Loucy (cell line): ENCODE measurements at regions not wholly inside any gene's neighbourhood (a gene's known extent, or its start where the extent isn't known, plus 50 kb on each side); places are given as distances from the start of the nearest gene placed in this dataset.
"Not testable (repeated sequence)": the region's sequence is repeated elsewhere in the genome, so short reads cannot be mapped to it uniquely, and the experiment has no call there.

ENCODE experiments used
- H2AFZ ChIP-seq: fragments of 200-600 bp; sonication (generic); 2 replicates; pipeline ENCODE4 v1.6.0; 2016; ENCODE audit warnings: antibody characterized with exemption, mild to moderate bottlenecking, low read length, moderate library complexity
- H3F3A ChIP-seq: fragments of 200-600 bp; 2 replicates; pipeline ENCODE4 v1.6.0; 2016; ENCODE audit warnings: antibody characterized with exemption, low read depth, mild to moderate bottlenecking
- H3K27me3 ChIP-seq: fragments of 200-600 bp; sonication (generic); 2 replicates; pipeline ENCODE4 v1.6.1; 2014; ENCODE audit warnings: low read length, mild to moderate bottlenecking; ENCODE audit not compliant: insufficient read depth, poor library complexity, severe bottlenecking
- H3K36me3 ChIP-seq: fragments of 200-600 bp; sonication (generic); 2 replicates; pipeline ENCODE4 v1.6.1; 2016; ENCODE audit warnings: low read length; ENCODE audit not compliant: insufficient read depth
- H3K4me1 ChIP-seq: fragments of 200-600 bp; sonication (generic); 2 replicates; pipeline ENCODE4 v1.5.1; 2014; ENCODE audit warnings: low read length, mild to moderate bottlenecking; ENCODE audit not compliant: insufficient read depth, poor library complexity, severe bottlenecking
- H3K4me2 ChIP-seq: fragments of 200-600 bp; sonication (generic); 2 replicates; pipeline ENCODE4 v1.6.0; 2014; ENCODE audit warnings: antibody characterized with exemption, low read length, low read depth, mild to moderate bottlenecking; ENCODE audit not compliant: poor library complexity, severe bottlenecking
- H3K4me3 ChIP-seq: fragments of 200-600 bp; sonication (generic); 2 replicates; pipeline ENCODE4 v1.5.1; 2014; ENCODE audit warnings: low read length, mild to moderate bottlenecking, mixed read lengths; ENCODE audit not compliant: poor library complexity, severe bottlenecking
- H3K79me2 ChIP-seq: fragments of 200-600 bp; sonication (generic); 2 replicates; pipeline ENCODE4 v1.6.1; 2014; ENCODE audit warnings: low read length; ENCODE audit not compliant: insufficient read depth
- H3K9ac ChIP-seq: fragments of 200-600 bp; sonication (generic); 2 replicates; pipeline ENCODE4 v1.6.0; 2014; ENCODE audit warnings: mild to moderate bottlenecking, low read depth, low read length, moderate library complexity; ENCODE audit not compliant: poor library complexity, severe bottlenecking
- H3K9me2 ChIP-seq: fragments of 200-600 bp; sonication (generic); replicated peaks from 2 replicates; pipeline ENCODE4 v1.6.1; 2016; ENCODE audit warnings: low read depth, low read length, mixed read lengths
- H3K9me3 ChIP-seq: fragments of 200-600 bp; sonication (generic); 2 replicates; pipeline ENCODE4 v1.6.1; 2014; ENCODE audit warnings: mild to moderate bottlenecking, antibody characterized with exemption, low read length, low read depth; ENCODE audit not compliant: insufficient read depth
- H4K20me1 ChIP-seq: fragments of 200-600 bp; sonication (generic); 2 replicates; pipeline ENCODE4 v1.6.0; 2014; ENCODE audit warnings: antibody characterized with exemption, low read length, mild to moderate bottlenecking; ENCODE audit not compliant: insufficient read depth, poor library complexity, severe bottlenecking
- EZH2phosphoT487 ChIP-seq: fragments of 200-600 bp; IDR thresholded peaks from 2 replicates; pipeline ENCODE4 v1.6.1; 2018; ENCODE audit warnings: antibody characterized with exemption, mild to moderate bottlenecking, moderate library complexity, borderline replicate concordance
- TF ChIP-seq, protein P1 (sequence below): fragments of 200-600 bp; sonication (generic); conservative IDR thresholded peaks from 2 replicates; pipeline ENCODE4 v1.5.1; 2014; ENCODE audit warnings: mild to moderate bottlenecking, antibody characterized with exemption, low read length

- H3K9me3 ChIP-seq, H3F3A ChIP-seq, H3K4me1 ChIP-seq, H3K4me2 ChIP-seq, H2AFZ ChIP-seq, H3K4me3 ChIP-seq, H3K27me3 ChIP-seq, H3K9ac ChIP-seq, H3K9me2 ChIP-seq, H4K20me1 ChIP-seq, H3K36me3 ChIP-seq, H3K79me2 ChIP-seq: not testable (repeated sequence)
- TF ChIP-seq, protein P1, sequence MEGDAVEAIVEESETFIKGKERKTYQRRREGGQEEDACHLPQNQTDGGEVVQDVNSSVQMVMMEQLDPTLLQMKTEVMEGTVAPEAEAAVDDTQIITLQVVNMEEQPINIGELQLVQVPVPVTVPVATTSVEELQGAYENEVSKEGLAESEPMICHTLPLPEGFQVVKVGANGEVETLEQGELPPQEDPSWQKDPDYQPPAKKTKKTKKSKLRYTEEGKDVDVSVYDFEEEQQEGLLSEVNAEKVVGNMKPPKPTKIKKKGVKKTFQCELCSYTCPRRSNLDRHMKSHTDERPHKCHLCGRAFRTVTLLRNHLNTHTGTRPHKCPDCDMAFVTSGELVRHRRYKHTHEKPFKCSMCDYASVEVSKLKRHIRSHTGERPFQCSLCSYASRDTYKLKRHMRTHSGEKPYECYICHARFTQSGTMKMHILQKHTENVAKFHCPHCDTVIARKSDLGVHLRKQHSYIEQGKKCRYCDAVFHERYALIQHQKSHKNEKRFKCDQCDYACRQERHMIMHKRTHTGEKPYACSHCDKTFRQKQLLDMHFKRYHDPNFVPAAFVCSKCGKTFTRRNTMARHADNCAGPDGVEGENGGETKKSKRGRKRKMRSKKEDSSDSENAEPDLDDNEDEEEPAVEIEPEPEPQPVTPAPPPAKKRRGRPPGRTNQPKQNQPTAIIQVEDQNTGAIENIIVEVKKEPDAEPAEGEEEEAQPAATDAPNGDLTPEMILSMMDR: peak; percentile 25; the same call in 1 of the 2 replicates
Observed at GRCh38 chr5:94086635-94087034, 345.2 kb upstream of the POU5F2 start.

DNA sequence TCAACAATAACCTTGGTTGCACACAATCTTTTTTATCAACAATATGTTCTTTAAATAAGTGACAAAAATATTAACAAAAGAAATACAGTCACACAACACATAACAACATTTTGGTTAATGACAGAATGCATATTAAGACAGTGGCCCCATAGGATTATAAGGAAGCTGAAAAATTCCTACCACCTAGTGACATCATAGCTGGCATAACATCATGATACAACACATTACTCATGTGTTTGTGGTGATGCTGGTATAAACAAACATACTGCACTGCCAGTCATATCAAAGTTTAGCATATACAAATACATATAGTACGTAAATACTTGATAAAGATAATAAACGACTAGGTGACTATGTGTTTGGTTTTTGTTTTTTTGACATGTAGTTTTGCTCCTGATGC is 344.8 kb upstream of the POU5F2 start:
- Histone ChIP-seq H4K20me1 (no peaks in the 10 kb centered on the region), H3K4me2 (no peak overlapping the region), H3K36me3 (no peaks in the 10 kb centered on the region), H3K9me3 (no peaks in the 10 kb centered on the region), H3K4me1 (no peaks in the 10 kb centered on the region), H2AFZ (no peak overlapping the region), H3K27me3 (no peaks in the 10 kb centered on the region), H3K9ac (no peak overlapping the region), H3F3A (no peaks in the 10 kb centered on the region), H3K9me2 (no peaks in the 10 kb centered on the region), H3K79me2 (no peaks in the 10 kb centered on the region), H3K4me3 (no peak overlapping the region)
- TF ChIP-seq, protein P1: no peak
- TF ChIP-seq EZH2phosphoT487: no peak

DNA sequence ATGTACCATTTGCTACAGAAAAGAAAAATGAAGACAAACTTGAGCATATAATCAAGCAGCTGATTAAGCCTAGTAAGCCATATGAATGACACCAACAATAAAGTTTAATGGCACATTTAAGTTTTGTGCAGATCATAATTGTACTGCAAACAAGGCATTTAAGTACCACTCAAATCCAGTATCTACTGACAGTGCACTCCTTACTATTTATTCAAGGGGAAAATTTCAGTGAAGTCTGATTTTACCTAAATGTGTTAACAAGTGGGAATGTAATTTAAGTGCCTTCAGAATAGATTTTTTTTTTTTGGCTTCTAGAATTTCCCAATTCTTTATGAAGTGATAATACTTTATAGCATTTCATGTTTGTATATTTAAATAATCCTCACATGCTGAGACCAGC is 341.0 kb upstream of the POU5F2 start:
- TF ChIP-seq, protein P1: no peak
- no peak for TF ChIP-seq EZH2phosphoT487
- Histone ChIP-seq H3K79me2 (peaks cover 3% of the 10 kb centered on the region; the same call in 1 of the 2 replicates), H3K36me3 (no peaks in the 10 kb centered on the region)

More for the DNA sequence above, 341.0 kb upstream of the POU5F2 start:
- Histone ChIP-seq H3F3A (no peaks in the 10 kb centered on the region), H2AFZ (no peak overlapping the region), H3K4me1 (no peaks in the 10 kb centered on the region), H3K4me2 (no peak overlapping the region), H4K20me1 (no peaks in the 10 kb centered on the region), H3K27me3 (no peaks in the 10 kb centered on the region), H3K9me3 (no peaks in the 10 kb centered on the region), H3K9ac (no peak overlapping the region), H3K4me3 (no peak overlapping the region), H3K9me2 (no peaks in the 10 kb centered on the region)
